Uterus (tissue), 2 donors: ENCODE measurements at regions not wholly inside any gene's neighbourhood (a gene's known extent, or its start where the extent isn't known, plus 50 kb on each side); places are given as distances from the start of the nearest gene placed in this dataset.

Source experiments
- CTCF ChIP-seq, 4 experiments: fragments of 200-600 bp in 2 of 4; fragments of 450-650 bp in 2 of 4; sonication (generic) in 2 of 4; IDR thresholded peaks; one replicate each; pipeline ENCODE4 v1.5.1; 2016 to 2019; ENCODE audit warnings: antibody characterized with exemption in 4 of 4, mild to moderate bottlenecking in 2 of 4, moderate library complexity in 1 of 4
- POLR2A ChIP-seq, 2 donors: fragments of 450-650 bp; IDR thresholded peaks; one replicate each; pipeline ENCODE4 v1.6.1; 2016; ENCODE audit warnings: antibody characterized with exemption in 2 of 2, mild to moderate bottlenecking in 1 of 2, moderate library complexity in 1 of 2

- TF ChIP-seq CTCF (IDR thresholded peaks at IDR 0.05): no peak
- TF ChIP-seq POLR2A (IDR thresholded peaks at IDR 0.05): no peak
Measured at GRCh38 chr6:17225767-17226630, 55.2 kb upstream of the RBM24 start.
